HEK293 (cell line): ENCODE measurements at regions not wholly inside any gene's neighbourhood (a gene's known extent, or its start where the extent isn't known, plus 50 kb on each side); places are given as distances from the start of the nearest gene placed in this dataset.
A peak's percentile ranks its signal among the peaks of the same experiment; 100 is the strongest.

Source experiments
- CTCF ChIA-PET: fragments of 350-600 bp; formaldehyde crosslinking; extraction: SDS; loops from one replicate; lab custom pipeline; 2021; ENCODE audit warnings: antibody characterized with exemption; lab: Yijun Ruan, JAX
- POLR2A ChIA-PET: fragments of 300-600 bp; formaldehyde crosslinking; extraction: SDS; loops from one replicate; lab custom pipeline; 2020; ENCODE audit warnings: antibody characterized with exemption, inconsistent platforms; lab: Yijun Ruan, JAX
- H3K27ac ChIP-seq: fragments of 200-500 bp; sonication (Bioruptor generic); 2 replicates; pipeline ENCODE4 v1.5.1; 2014; ENCODE audit warnings: low read depth, low read length, control low read depth, inconsistent platforms; ENCODE audit errors: extremely low read depth
- H3K36me3 ChIP-seq, 2 experiments: fragments of 200-500 bp in 1 of 2; sonication (Bioruptor generic) in 1 of 2; 1 replicate in 1 of 2; 2 replicates in 1 of 2; pipeline ENCODE4 v1.5.1; 2014 to 2017; ENCODE audit warnings: inconsistent platforms in 2 of 2, low read length in 2 of 2; ENCODE audit not compliant: control insufficient read depth in 2 of 2, insufficient read depth in 1 of 2
- H3K4me1 ChIP-seq: fragments of 200-500 bp; sonication (Bioruptor generic); 2 replicates; pipeline ENCODE4 v1.5.1; 2014; ENCODE audit warnings: mild to moderate bottlenecking, low read length, inconsistent platforms; ENCODE audit not compliant: control insufficient read depth, insufficient read depth
- H3K4me3 ChIP-seq: 2 replicates; pipeline ENCODE4 v1.5.1; 2011; ENCODE audit warnings: low read depth, mild to moderate bottlenecking, control low read depth, low read length, moderate library complexity
- H3K9me3 ChIP-seq: fragments of 200-500 bp; sonication (Bioruptor generic); 2 replicates; pipeline ENCODE4 v1.5.1; 2014; ENCODE audit warnings: low read depth, low read length, inconsistent platforms; ENCODE audit not compliant: control insufficient read depth, insufficient read depth
- BCL6B ChIP-seq: fragments of 450-650 bp; formaldehyde crosslinking; IDR thresholded peaks from 2 replicates; pipeline ENCODE4 v1.5.1; 2017; ENCODE audit warnings: missing biosample characterization, missing genetic modification characterization
- FEZF1 ChIP-seq: fragments of 450-650 bp; formaldehyde crosslinking; IDR thresholded peaks from 2 replicates; pipeline ENCODE4 v1.5.1; 2016; ENCODE audit warnings: missing biosample characterization, missing genetic modification characterization
- KLF10 ChIP-seq: fragments of 450-650 bp; IDR thresholded peaks from 2 replicates; pipeline ENCODE4 v1.5.1; 2018; ENCODE audit warnings: missing biosample characterization, mild to moderate bottlenecking, missing genetic modification characterization
- OSR2 ChIP-seq: fragments of 450-650 bp; formaldehyde crosslinking; IDR thresholded peaks from 2 replicates; pipeline ENCODE4 v1.5.1; 2016; ENCODE audit warnings: missing biosample characterization, missing genetic modification characterization
- PRDM4 ChIP-seq: fragments of 450-650 bp; formaldehyde crosslinking; IDR thresholded peaks from 2 replicates; pipeline ENCODE4 v1.5.1; 2017; ENCODE audit warnings: missing biosample characterization, missing genetic modification characterization
- PRDM6 ChIP-seq: fragments of 450-650 bp; formaldehyde crosslinking; IDR thresholded peaks from 2 replicates; pipeline ENCODE4 v1.5.1; 2017; ENCODE audit warnings: missing biosample characterization, missing genetic modification characterization
- SCRT2 ChIP-seq: fragments of 450-650 bp; formaldehyde crosslinking; IDR thresholded peaks from 2 replicates; pipeline ENCODE4 v1.5.1; 2016; ENCODE audit warnings: missing biosample characterization, missing genetic modification characterization
- SETDB1 ChIP-seq: IDR thresholded peaks from one replicate; pipeline ENCODE4 v1.6.1; 2017; ENCODE audit warnings: mild to moderate bottlenecking, low read length, moderate library complexity, mixed read lengths; ENCODE audit not compliant: insufficient read length
- TRIM28 ChIP-seq: IDR thresholded peaks from 2 replicates; pipeline ENCODE4 v1.6.1; 2011; ENCODE audit warnings: low read length, control low read depth, borderline replicate concordance
- ZBTB44 ChIP-seq: fragments of 450-650 bp; IDR thresholded peaks from 2 replicates; pipeline ENCODE4 v1.5.1; 2018; ENCODE audit warnings: missing biosample characterization, mild to moderate bottlenecking, missing genetic modification characterization
- ZNF140 ChIP-seq: fragments of 450-650 bp; formaldehyde crosslinking; IDR thresholded peaks from 2 replicates; pipeline ENCODE4 v1.5.1; 2016; ENCODE audit warnings: missing biosample characterization, missing genetic modification characterization
- ZNF184 ChIP-seq: fragments of 450-650 bp; IDR thresholded peaks from 2 replicates; pipeline ENCODE4 v1.5.1; 2018; ENCODE audit warnings: missing biosample characterization, mild to moderate bottlenecking, missing genetic modification characterization
- ZNF266 ChIP-seq: fragments of 450-650 bp; formaldehyde crosslinking; IDR thresholded peaks from 2 replicates; pipeline ENCODE4 v1.5.1; 2016; ENCODE audit warnings: missing biosample characterization, missing genetic modification characterization, low read depth
- ZNF514 ChIP-seq: fragments of 450-650 bp; formaldehyde crosslinking; IDR thresholded peaks from 2 replicates; pipeline ENCODE4 v1.5.1; 2016; ENCODE audit warnings: missing biosample characterization, missing genetic modification characterization
- ZNF529 ChIP-seq: fragments of 450-650 bp; formaldehyde crosslinking; IDR thresholded peaks from 2 replicates; pipeline ENCODE4 v1.5.1; 2017; ENCODE audit warnings: missing genetic modification characterization, missing biosample characterization; ENCODE audit not compliant: insufficient replicate concordance
- ZNF580 ChIP-seq: fragments of 450-650 bp; formaldehyde crosslinking; IDR thresholded peaks from 2 replicates; pipeline ENCODE4 v1.5.1; 2016; ENCODE audit warnings: missing biosample characterization, missing genetic modification characterization
- ZNF843 ChIP-seq: fragments of 450-650 bp; formaldehyde crosslinking; IDR thresholded peaks from 2 replicates; pipeline ENCODE4 v1.5.1; 2016; ENCODE audit warnings: missing biosample characterization, missing genetic modification characterization
- ZXDB ChIP-seq: fragments of 450-650 bp; formaldehyde crosslinking; IDR thresholded peaks from 2 replicates; pipeline ENCODE4 v1.5.1; 2016; ENCODE audit warnings: missing biosample characterization, missing genetic modification characterization

GRCh38 chr10:21359202-21359601 is 166.3 kb downstream of the SKIDA1 start:
- ChIA-PET CTCF (interaction anchor here (0.9 kb wide), 1 partner anchor 9 kb away, joined by 3 read pairs; no protein-coding TSS in a partner anchor), POLR2A (no interaction called here)
- Histone ChIP-seq H3K27ac (no peak overlapping the region), H3K9me3 (no peaks in the 10 kb centered on the region), H3K4me3 (no peak overlapping the region), H3K36me3 (no peaks in the 10 kb centered on the region)
- 0 out of 2 replicates have a peak, but pooled peaks have one; percentile 15 for TF ChIP-seq KLF10
- TF ChIP-seq ZNF140 (tag by site-specific recombination) = no peak
- TF ChIP-seq ZBTB44 (tag by site-specific recombination) = 0 out of 2 replicates have a peak, but pooled peaks have one; percentile 3
- 0 out of 2 replicates have a peak, but pooled peaks have one; percentile 21 for TF ChIP-seq ZXDB (tag by site-specific recombination)
- TF ChIP-seq FEZF1 (tag by site-specific recombination) = peak; percentile 87
- TF ChIP-seq ZNF580 = 0 out of 2 replicates have a peak, but pooled peaks have one; percentile 33
- TF ChIP-seq BCL6B = peak; percentile 40; the same call in 1 of the 2 replicates
- no peak for TF ChIP-seq ZNF514 (tag by site-specific recombination)
- TF ChIP-seq PRDM6 = peak; percentile 73
- TF ChIP-seq ZNF529 (tag by site-specific recombination) = no peak
- no peak for TF ChIP-seq ZNF266 (tag by site-specific recombination)
- 0 out of 2 replicates have a peak, but pooled peaks have one; percentile 19 for TF ChIP-seq TRIM28
- peak; percentile 73; the same call in 1 of the 2 replicates for TF ChIP-seq OSR2 (tag by site-specific recombination)
- TF ChIP-seq ZNF184 (tag by site-specific recombination) = no peak
- peak; percentile 22; the same call in 1 of the 2 replicates for TF ChIP-seq PRDM4
- peak; percentile 65; the same call in 1 of the 2 replicates for TF ChIP-seq ZNF843 (tag by site-specific recombination)
- TF ChIP-seq, all 188 proteins: peak for 11
- H3K4me1 ChIP-seq = peaks cover 21% of the 10 kb centered on the region

GRCh38 chr10:21355591-21356011 is 169.9 kb downstream of the SKIDA1 start:
- CTCF ChIA-PET = no interaction called here
- Histone ChIP-seq H3K27ac (no peak overlapping the region), H3K4me1 (peaks cover 10% of the 10 kb centered on the region; the same call in 1 of the 2 replicates), H3K36me3 (no peaks in the 10 kb centered on the region), H3K4me3 (no peak overlapping the region), H3K9me3 (no peaks in the 10 kb centered on the region)
- POLR2A ChIA-PET = interaction anchor here (0.6 kb wide), 1 partner anchor 132 kb away, joined by 3 read pairs; no protein-coding TSS in a partner anchor
- TF ChIP-seq SCRT2 (0 out of 2 replicates have a peak, but pooled peaks have one; percentile 23), SETDB1 (no peak)
